ENCODE measurements at regions not wholly inside any gene's neighbourhood (a gene's known extent, or its start where the extent isn't known, plus 50 kb on each side); places are given as distances from the start of the nearest gene placed in this dataset.

GRCh38 chr3:94459167-94459566, 396.3 kb downstream of the NSUN3 start:
- TF ChIP-seq EZH2 (IDR thresholded peaks at IDR 0.05; ENCODE audit: low read depth, unreplicated experiment) (no peak), CTCF (conservative IDR thresholded peaks at IDR 0.05; ENCODE audit: low read depth in 2 of 2) (no peak), ZNF114 (CRISPR knock-in tag; IDR thresholded peaks at IDR 0.05) (no peak), POLR2AphosphoS5 (IDR thresholded peaks at IDR 0.05; ENCODE audit: low read depth) (no peak), ETS1 (IDR thresholded peaks at IDR 0.05) (no peak)
- TF ChIP-seq, protein P1, sequence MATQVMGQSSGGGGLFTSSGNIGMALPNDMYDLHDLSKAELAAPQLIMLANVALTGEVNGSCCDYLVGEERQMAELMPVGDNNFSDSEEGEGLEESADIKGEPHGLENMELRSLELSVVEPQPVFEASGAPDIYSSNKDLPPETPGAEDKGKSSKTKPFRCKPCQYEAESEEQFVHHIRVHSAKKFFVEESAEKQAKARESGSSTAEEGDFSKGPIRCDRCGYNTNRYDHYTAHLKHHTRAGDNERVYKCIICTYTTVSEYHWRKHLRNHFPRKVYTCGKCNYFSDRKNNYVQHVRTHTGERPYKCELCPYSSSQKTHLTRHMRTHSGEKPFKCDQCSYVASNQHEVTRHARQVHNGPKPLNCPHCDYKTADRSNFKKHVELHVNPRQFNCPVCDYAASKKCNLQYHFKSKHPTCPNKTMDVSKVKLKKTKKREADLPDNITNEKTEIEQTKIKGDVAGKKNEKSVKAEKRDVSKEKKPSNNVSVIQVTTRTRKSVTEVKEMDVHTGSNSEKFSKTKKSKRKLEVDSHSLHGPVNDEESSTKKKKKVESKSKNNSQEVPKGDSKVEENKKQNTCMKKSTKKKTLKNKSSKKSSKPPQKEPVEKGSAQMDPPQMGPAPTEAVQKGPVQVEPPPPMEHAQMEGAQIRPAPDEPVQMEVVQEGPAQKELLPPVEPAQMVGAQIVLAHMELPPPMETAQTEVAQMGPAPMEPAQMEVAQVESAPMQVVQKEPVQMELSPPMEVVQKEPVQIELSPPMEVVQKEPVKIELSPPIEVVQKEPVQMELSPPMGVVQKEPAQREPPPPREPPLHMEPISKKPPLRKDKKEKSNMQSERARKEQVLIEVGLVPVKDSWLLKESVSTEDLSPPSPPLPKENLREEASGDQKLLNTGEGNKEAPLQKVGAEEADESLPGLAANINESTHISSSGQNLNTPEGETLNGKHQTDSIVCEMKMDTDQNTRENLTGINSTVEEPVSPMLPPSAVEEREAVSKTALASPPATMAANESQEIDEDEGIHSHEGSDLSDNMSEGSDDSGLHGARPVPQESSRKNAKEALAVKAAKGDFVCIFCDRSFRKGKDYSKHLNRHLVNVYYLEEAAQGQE (IDR thresholded peaks at IDR 0.05; ENCODE audit: unreplicated experiment), result no peak

Measured in GM23338 (cell line).